CD4-positive, alpha-beta T cell treated with Interleukin-21 for 1 hour (primary cell): ENCODE measurements at regions not wholly inside any gene's neighbourhood (a gene's known extent, or its start where the extent isn't known, plus 50 kb on each side); places are given as distances from the start of the nearest gene placed in this dataset.

ENCODE experiments used
- DNase-seq: peaks from one replicate; pipeline ENCODE4 v3.0.0-alpha.2; 2020

- no peak for DNase-seq
Measured at GRCh38 chr1:221945669-221946068, 203.8 kb upstream of the DUSP10 start.

- DNase-seq: no peak
Measured at GRCh38 chr1:221944247-221944870, 202.5 kb upstream of the DUSP10 start.

DNA sequence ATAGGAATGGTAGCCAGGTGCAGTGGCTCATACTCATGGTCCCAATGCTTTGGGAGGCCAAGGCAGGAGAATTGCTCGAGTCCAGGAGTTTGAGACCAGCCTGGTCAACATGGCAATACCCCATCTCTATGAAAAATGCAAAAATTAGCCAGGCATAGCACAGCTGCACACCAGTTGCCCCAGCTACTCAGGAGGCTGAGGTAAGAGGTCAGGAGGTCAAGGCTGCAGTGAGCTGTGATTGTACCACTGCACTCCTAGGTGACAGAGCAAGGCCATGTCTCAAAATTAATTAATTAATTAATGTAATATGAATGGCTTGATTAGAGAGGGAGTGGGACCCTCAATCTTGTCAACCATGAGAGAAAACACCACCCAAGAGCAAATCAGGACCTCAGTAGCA is 198.7 kb upstream of the DUSP10 start:
- no peak for DNase-seq

DNA sequence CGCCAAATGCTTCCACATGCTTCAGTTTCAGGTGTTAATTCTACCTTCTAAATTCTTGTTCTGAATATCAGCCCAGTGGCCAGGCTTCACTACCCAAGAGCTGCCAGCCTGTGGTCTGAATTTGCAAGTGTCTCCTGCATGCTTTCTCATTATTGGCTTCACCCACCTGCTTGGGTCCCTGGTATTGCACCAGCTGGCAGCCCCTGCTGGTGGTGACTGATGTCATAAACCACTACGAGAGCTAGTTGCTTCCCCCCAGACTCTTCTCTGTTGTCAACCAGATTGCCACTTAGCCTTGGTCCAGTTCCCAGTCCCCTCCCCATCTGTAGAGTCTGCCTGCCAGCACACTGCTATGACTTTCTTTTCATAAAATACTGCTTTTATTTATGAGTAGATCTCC is 197.7 kb upstream of the DUSP10 start:
- no peak for DNase-seq

GRCh38 chr1:221937155-221937953 is 195.5 kb upstream of the DUSP10 start:
- DNase-seq: no peak

DNA sequence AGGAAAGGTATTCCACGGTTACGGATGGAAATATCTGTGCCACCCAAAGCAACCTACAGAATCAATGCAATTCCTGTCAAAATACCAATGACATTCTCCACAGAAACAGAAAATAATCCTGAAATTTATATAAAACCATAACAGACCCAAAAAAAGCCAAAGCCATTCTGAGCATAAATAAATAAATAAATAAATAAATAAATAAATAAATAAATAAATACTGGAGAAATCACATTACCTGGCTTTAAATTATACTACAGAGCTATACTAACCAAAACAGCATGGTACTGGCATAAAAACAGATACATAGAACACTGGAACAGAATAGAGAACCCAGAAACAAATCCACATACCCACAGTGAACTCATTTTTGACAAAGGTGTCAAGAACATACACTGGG is 191.9 kb upstream of the DUSP10 start:
- no peak for DNase-seq

DNA sequence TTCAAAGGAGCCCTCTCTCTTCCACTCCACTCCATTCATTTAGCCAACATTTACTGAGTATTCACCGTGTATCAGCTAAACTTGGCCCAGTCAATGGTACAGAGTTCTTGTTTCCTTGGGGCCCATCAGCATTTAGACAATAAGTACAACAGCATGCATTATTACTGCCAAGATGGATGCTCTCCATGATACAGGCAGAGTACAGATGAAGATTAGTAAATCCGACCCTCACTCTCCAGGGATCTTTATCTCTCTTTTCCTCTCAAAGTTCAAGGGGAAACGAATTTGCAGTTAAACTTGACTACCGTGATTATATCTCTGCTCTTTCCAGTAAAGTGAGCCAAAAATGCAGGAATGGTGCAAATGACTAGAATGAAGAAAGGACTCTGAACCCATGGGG is 184.6 kb upstream of the DUSP10 start:
- no peak for DNase-seq

DNA sequence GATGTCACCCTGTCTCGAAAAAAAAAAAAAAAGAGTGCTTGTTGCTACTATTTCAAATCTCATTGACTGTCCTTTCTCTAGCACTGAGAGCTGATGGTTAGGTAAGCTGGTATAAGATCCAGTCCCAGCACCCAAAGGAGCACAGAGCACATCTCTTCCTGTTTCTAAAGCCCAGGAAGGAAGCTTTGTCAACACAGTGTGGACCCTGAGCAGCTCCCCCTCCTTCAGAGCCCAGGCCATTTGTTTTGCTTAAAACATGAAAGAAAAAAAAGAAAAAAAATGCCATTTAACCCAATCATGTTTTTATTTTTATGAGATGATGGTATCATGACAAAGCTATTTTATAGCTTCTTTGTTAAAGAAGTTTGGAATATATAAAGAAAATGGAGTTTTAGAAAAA is 184.1 kb upstream of the DUSP10 start:
- no peak for DNase-seq

GRCh38 chr1:221923929-221924598 is 182.2 kb upstream of the DUSP10 start:
- DNase-seq: no peak

DNA sequence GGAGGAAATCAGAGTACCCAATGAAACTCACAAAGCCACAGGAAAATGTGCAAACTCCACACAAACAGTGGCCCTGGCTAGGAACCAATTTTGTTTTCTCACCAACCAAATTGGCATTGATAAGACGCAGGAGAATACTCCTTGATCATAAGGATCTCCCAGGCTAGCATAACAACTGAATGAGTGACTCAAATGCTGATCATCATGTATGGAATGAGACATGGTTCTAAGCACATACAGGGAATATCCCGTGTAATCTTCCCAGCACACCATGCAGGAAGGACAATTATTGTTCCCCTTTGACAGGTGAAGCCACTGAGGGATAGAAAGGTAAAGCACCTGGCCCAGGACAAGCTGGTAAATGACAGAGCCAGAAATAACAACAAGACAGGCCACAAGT is 180.0 kb upstream of the DUSP10 start:
- DNase-seq: no peak

DNA sequence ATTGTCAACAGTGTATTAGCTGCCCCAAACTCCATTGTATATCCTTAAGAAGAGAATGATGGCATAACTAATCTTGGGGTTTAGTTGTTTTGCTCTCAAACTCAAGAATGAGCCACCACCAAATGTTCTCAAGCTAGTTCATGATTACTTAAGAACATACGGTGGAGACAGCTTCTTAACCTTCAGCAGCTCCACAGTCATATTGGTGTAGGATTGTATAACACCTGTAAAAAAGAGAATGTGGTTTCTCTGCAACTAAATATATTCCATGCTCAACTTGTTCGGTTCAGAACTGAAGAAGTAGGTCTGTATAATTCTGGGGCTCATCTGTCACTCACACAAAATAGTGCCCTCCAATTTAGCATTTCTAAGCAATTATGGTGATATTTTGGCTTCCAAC is 177.9 kb upstream of the DUSP10 start:
- no peak for DNase-seq

DNA sequence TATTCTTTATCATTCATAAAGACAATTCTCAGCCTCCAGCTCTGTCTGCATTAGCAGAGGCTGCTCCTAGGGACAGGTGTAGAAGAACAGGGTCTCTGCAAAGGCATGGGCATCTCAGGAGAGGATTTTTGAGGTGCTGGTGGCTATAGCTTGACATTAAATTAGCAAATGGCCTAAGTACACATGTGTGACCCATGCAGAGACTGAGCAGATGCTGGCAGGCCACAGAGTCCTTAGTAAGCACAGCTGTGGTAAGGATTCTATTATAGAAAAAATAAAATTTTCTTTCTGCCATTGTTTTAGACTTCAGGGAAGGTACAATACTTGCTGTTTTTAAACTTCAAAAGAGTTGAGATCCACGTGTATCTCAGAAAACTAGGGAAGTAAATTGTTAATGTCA is 177.5 kb upstream of the DUSP10 start:
- no peak for DNase-seq

GRCh38 chr1:221916176-221916575 is 174.3 kb upstream of the DUSP10 start:
- no peak for DNase-seq

- no peak for DNase-seq
Measured at GRCh38 chr1:221915764-221916163, 173.9 kb upstream of the DUSP10 start.

DNA sequence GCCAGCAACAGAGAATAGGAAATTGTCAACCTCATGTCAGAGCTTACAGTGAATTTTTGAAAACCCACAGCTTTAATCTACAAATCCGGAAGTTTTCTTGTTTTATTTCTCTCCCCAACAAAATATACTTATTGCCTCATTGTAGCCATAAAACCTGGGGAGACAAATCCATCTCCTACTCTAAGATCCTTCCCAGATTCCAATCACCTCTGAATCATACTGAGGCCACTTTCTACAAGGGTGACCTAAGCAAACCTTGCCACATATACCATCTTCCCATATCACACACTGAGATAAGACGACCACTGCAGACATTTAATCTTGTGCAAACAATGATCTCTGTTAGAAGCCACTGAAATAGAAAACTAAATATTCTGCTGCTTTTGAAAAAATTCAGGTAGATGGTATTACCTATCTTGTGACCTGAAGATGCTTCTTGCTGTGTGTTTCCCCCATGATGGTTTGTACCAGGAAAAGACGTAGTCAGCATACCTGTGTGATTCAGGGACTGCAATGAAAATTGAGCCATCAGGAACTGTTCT is 171.5 kb upstream of the DUSP10 start:
- no peak for DNase-seq

GRCh38 chr1:221912230-221912629 is 170.3 kb upstream of the DUSP10 start:
- no peak for DNase-seq

- no peak for DNase-seq
Measured at GRCh38 chr1:221911714-221912113, 169.8 kb upstream of the DUSP10 start.

DNA sequence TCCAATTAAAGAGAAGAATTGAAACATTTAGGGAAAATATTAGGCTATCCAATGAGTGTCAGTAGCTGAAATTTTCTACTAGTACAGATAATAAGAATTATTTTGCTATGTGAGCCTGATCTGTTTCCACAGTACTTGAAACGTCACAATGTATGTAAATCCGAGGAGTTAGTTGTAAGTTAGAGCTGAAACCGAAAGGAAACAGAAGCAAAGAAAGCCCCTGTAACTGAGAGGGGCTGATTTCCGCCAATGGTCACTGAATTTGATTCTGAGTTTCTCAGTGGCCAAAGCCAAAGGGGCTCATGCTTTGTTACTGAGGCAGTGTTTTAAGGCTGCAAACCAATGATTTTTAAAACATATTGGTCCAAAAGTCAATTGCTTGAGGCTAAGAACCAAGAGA is 168.3 kb upstream of the DUSP10 start:
- no peak for DNase-seq

GRCh38 chr1:221908573-221908972 is 166.7 kb upstream of the DUSP10 start:
- DNase-seq: no peak

DNA sequence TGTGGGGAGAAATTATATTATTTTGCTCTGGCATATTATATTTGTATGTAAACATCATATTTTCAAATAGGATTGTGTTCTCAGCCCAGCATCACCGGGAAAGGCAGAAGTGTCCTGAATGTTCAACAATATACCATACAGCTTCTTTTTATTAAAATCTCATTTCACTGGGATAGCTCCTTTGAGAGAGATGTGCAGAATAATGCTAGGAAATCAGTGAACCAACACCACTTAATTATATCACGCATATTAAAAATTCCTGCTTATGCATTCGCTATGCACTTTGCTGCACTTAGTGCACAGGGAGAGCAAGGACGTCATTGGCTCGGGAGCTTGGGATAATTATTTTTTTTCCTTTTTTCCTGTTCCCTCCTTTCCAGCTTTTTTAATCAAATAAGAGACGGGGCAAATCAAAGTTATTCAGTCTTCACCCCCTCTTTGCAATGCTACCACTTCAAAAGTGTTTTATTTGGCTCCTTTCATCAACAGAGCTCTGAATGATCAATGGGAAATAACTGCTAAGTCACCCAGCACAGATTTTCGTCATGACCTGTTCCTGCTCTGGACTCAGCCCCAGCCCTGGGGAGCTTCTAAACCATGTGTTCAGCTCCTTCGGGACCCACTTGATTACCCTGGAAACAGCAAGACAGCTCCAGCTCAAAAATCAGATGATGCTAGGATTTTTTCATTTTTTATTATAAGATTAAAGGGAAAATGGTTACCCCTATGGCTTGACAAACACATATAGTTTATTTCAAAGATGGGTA is 165.5 kb upstream of the DUSP10 start:
- DNase-seq: no peak

- no peak for DNase-seq
Measured at GRCh38 chr1:221905802-221906201, 163.9 kb upstream of the DUSP10 start.

GRCh38 chr1:221904319-221904718 is 162.4 kb upstream of the DUSP10 start:
- no peak for DNase-seq

DNA sequence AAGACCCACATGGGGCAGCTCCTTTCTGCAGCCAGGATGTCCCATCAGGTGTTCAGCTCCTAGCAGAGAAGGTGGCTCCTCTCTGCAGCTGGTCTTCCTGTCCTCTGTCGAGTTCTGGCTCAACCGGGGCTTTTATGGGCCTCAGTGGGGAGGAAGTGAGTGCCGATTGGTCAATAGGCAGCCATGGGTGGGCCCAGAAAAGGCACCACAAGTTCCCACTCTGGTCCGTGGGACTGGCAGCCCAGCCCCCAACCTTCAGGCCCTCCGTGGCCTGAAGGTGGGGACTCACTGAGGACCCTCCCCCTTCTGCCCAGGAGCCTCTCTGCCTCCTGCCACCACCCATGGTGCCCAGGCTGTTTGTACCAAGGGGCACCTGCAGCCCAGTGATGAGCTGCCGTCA is 161.7 kb upstream of the DUSP10 start:
- DNase-seq: no peak
